Body of pancreas (tissue), 4 donors: ENCODE measurements at regions not wholly inside any gene's neighbourhood (a gene's known extent, or its start where the extent isn't known, plus 50 kb on each side); places are given as distances from the start of the nearest gene placed in this dataset.
"Not testable (repeated sequence)": the region's sequence is repeated elsewhere in the genome, so short reads cannot be mapped to it uniquely, and the experiment has no call there.

Source experiments
- POLR2A ChIP-seq, 3 donors: fragments of 450-650 bp; IDR thresholded peaks; one replicate each; pipeline ENCODE4 v1.6.1; 2016; ENCODE audit warnings: antibody characterized with exemption in 3 of 3, mild to moderate bottlenecking in 2 of 3
- TF ChIP-seq, protein P1 (sequence below), 7 experiments: fragments of 450-650 bp in 4 of 7; fragments of 200-600 bp in 3 of 7; sonication (generic) in 3 of 7; IDR thresholded peaks; one replicate each; pipeline ENCODE4 v1.5.1; 2016 to 2019; ENCODE audit warnings: antibody characterized with exemption in 7 of 7

DNA sequence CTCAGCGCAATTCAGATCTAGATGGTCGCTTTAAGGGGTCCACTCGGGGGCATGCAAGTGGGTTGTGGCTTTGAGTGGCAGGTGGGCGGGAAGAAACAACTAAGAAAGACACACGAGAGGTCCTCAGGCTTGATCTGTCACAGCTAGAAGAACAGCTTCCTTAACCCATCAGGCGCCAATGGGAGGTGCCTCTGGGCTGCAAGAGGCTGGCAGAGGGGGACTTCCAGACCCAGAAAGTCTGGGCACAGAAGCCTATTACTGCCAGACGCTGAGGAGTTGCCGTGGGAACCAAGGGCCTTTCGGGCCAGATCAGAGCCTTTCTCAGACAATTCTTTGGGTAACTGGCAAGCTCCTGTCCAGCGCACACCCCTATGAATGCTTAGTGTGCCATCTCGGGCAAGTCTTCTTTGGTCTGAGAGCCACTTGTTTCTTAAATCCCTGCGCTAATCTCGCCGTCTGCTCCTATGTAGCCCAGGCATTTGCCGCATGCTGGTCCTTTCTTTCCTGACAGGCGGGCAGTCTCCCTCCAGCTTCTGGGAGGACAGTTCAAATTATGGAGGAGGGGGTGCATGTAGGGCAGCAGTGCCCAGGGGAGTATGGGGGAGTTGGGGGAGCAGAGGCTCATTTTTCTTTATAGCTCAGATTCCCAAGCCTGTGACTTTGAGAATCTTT is 300.9 kb upstream of the ZNF337 start:
- not testable (repeated sequence) for TF ChIP-seq POLR2A (IDR thresholded peaks at IDR 0.05)
- TF ChIP-seq, protein P1, sequence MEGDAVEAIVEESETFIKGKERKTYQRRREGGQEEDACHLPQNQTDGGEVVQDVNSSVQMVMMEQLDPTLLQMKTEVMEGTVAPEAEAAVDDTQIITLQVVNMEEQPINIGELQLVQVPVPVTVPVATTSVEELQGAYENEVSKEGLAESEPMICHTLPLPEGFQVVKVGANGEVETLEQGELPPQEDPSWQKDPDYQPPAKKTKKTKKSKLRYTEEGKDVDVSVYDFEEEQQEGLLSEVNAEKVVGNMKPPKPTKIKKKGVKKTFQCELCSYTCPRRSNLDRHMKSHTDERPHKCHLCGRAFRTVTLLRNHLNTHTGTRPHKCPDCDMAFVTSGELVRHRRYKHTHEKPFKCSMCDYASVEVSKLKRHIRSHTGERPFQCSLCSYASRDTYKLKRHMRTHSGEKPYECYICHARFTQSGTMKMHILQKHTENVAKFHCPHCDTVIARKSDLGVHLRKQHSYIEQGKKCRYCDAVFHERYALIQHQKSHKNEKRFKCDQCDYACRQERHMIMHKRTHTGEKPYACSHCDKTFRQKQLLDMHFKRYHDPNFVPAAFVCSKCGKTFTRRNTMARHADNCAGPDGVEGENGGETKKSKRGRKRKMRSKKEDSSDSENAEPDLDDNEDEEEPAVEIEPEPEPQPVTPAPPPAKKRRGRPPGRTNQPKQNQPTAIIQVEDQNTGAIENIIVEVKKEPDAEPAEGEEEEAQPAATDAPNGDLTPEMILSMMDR (IDR thresholded peaks at IDR 0.05): not testable (repeated sequence)
